ENCODE measurements at regions not wholly inside any gene's neighbourhood (a gene's known extent, or its start where the extent isn't known, plus 50 kb on each side); places are given as distances from the start of the nearest gene placed in this dataset.
A peak's percentile ranks its signal among the peaks of the same experiment; 100 is the strongest.

- Mint-ChIP-seq H3K4me1 (peaks cover 9% of the 10 kb centered on the region), H3K4me3 (no peak overlapping the region), H3K27ac (no peak overlapping the region), H3K27me3 (ENCODE audit: insufficient read depth) (peaks cover 12% of the 10 kb centered on the region), H3K9me3 (no peaks in the 10 kb centered on the region), H3K36me3 (ENCODE audit: low read depth) (no peaks in the 10 kb centered on the region)
- peak; percentile 29 for DNase-seq
- Histone ChIP-seq H3K27me3 (ENCODE audit: control insufficient read depth, insufficient read depth, low read length, poor library complexity, severe bottlenecking) (no peaks in the 10 kb centered on the region), H3K9ac (ENCODE audit: extremely low read depth, low read length, poor library complexity, severe bottlenecking) (no peak overlapping the region), H3K27ac (ENCODE audit: low read depth, low read length) (no peak overlapping the region), H3K9me3 (ENCODE audit: control insufficient read depth, low read length) (no peaks in the 10 kb centered on the region), H3K4me1 (ENCODE audit: control insufficient read depth, insufficient read depth, low read length) (peaks cover 4% of the 10 kb centered on the region), H3K4me3 (ENCODE audit: low read length) (no peak overlapping the region), H3K36me3 (ENCODE audit: control insufficient read depth, insufficient read depth, low read length) (no peaks in the 10 kb centered on the region)
- no peak for TF ChIP-seq CTCF (conservative IDR thresholded peaks at IDR 0.05)
- 91% methylated on average over 6 to 8 of the region's 8 CpGs for WGBS, 2 experiments (ENCODE audit: insufficient coverage in 1 of 2, insufficient read length in 1 of 2)
Measured at GRCh38 chr6:168221497-168222079, 98.0 kb downstream of the DACT2 start.

- no peak for DNase-seq
- H3K4me1 Mint-ChIP-seq = peaks cover 12% of the 10 kb centered on the region
- H3K9me3 Mint-ChIP-seq = no peaks in the 10 kb centered on the region
- H3K9ac ChIP-seq (ENCODE audit: extremely low read depth, low read length, poor library complexity, severe bottlenecking) = no peak overlapping the region
- no peak overlapping the region for H3K27ac ChIP-seq (ENCODE audit: low read depth, low read length)
- 81 to 92% methylated on average over 5 of the region's 5 CpGs for WGBS, 2 experiments (ENCODE audit: insufficient coverage in 1 of 2, insufficient read length in 1 of 2)
- H3K27me3 Mint-ChIP-seq (ENCODE audit: insufficient read depth) = peaks cover 12% of the 10 kb centered on the region
- H3K4me1 ChIP-seq (ENCODE audit: control insufficient read depth, insufficient read depth, low read length) = peaks cover 4% of the 10 kb centered on the region
- no peak overlapping the region for H3K4me3 ChIP-seq (ENCODE audit: low read length)
- no peaks in the 10 kb centered on the region for H3K9me3 ChIP-seq (ENCODE audit: control insufficient read depth, low read length)
- no peaks in the 10 kb centered on the region for H3K36me3 ChIP-seq (ENCODE audit: control insufficient read depth, insufficient read depth, low read length)
- H3K27ac Mint-ChIP-seq = no peak overlapping the region
- TF ChIP-seq CTCF (conservative IDR thresholded peaks at IDR 0.05) = no peak
- H3K4me3 Mint-ChIP-seq = no peak overlapping the region
- H3K27me3 ChIP-seq (ENCODE audit: control insufficient read depth, insufficient read depth, low read length, poor library complexity, severe bottlenecking) = no peaks in the 10 kb centered on the region
- no peaks in the 10 kb centered on the region for H3K36me3 Mint-ChIP-seq (ENCODE audit: low read depth)
Measured at GRCh38 chr6:168221000-168221399, 98.6 kb downstream of the DACT2 start.

GRCh38 chr6:168219804-168220203 lies 99.8 kb downstream of the DACT2 start:
- Histone ChIP-seq H3K9ac (ENCODE audit: extremely low read depth, low read length, poor library complexity, severe bottlenecking) (no peak overlapping the region), H3K36me3 (ENCODE audit: control insufficient read depth, insufficient read depth, low read length) (no peaks in the 10 kb centered on the region), H3K27ac (ENCODE audit: low read depth, low read length) (no peak overlapping the region), H3K4me3 (ENCODE audit: low read length) (no peak overlapping the region), H3K4me1 (ENCODE audit: control insufficient read depth, insufficient read depth, low read length) (no peaks in the 10 kb centered on the region), H3K27me3 (ENCODE audit: control insufficient read depth, insufficient read depth, low read length, poor library complexity, severe bottlenecking) (no peaks in the 10 kb centered on the region), H3K9me3 (ENCODE audit: control insufficient read depth, low read length) (no peaks in the 10 kb centered on the region)
- TF ChIP-seq CTCF (conservative IDR thresholded peaks at IDR 0.05) = no peak
- H3K4me1 Mint-ChIP-seq = peaks cover 8% of the 10 kb centered on the region
- DNase-seq = peak; percentile 10
- no peak overlapping the region for H3K4me3 Mint-ChIP-seq
- WGBS, 2 experiments (ENCODE audit: insufficient coverage in 1 of 2, insufficient read length in 1 of 2) = 93 to 94% methylated on average over 8 to 9 of the region's 10 CpGs
- H3K27ac Mint-ChIP-seq = no peak overlapping the region
- peaks cover 20% of the 10 kb centered on the region for H3K27me3 Mint-ChIP-seq (ENCODE audit: insufficient read depth)
- no peaks in the 10 kb centered on the region for H3K9me3 Mint-ChIP-seq
- no peaks in the 10 kb centered on the region for H3K36me3 Mint-ChIP-seq (ENCODE audit: low read depth)

Data from endodermal cell (in vitro differentiated cells).